Bronchial epithelial cell (primary cell): ENCODE measurements at regions not wholly inside any gene's neighbourhood (a gene's known extent, or its start where the extent isn't known, plus 50 kb on each side); places are given as distances from the start of the nearest gene placed in this dataset.

ENCODE experiments used
- DNase-seq: peaks from one replicate; pipeline ENCODE4 v3.0.0-alpha.2; 2010; ENCODE audit warnings: low read depth
- FAIRE-seq: peaks from 2 replicates; lab custom pipeline; 2011; peaks lifted over from hg19 to GRCh38; lab: Jason Lieb, UNC
- H3K27me3 ChIP-seq: 2 replicates; pipeline ENCODE4 v1.5.1; 2011; ENCODE audit warnings: low read length; ENCODE audit not compliant: control insufficient read depth, insufficient read depth
- H3K36me3 ChIP-seq: 2 replicates; pipeline ENCODE4 v1.5.1; 2011; ENCODE audit warnings: low read length; ENCODE audit not compliant: control insufficient read depth, insufficient read depth
- H3K4me3 ChIP-seq: 2 replicates; pipeline ENCODE4 v1.5.1; 2011; ENCODE audit warnings: mild to moderate bottlenecking, low read depth, low read length, control low read depth
- CTCF ChIP-seq: IDR thresholded peaks from 2 replicates; pipeline ENCODE4 v1.5.1; 2011; ENCODE audit warnings: mild to moderate bottlenecking, moderate library complexity, low read length, control low read depth, inconsistent platforms; ENCODE audit not compliant: insufficient read depth, severe bottlenecking

- FAIRE-seq = no peak
Measured at GRCh38 chr20:48382304-48382703, 445.5 kb downstream of the PREX1 start.

GRCh38 chr20:48381353-48382120, 446.3 kb downstream of the PREX1 start:
- Histone ChIP-seq H3K27me3 (no peaks in the 10 kb centered on the region), H3K4me3 (no peak overlapping the region), H3K36me3 (no peaks in the 10 kb centered on the region)
- no peak for TF ChIP-seq CTCF
- no peak for FAIRE-seq
- no peak for DNase-seq

More at GRCh38 chr20:48382304-48382703, 445.5 kb downstream of the PREX1 start:
- no peaks in the 10 kb centered on the region for H3K36me3 ChIP-seq
- no peak for DNase-seq
- H3K4me3 ChIP-seq = no peak overlapping the region
- TF ChIP-seq CTCF = no peak
- H3K27me3 ChIP-seq = no peaks in the 10 kb centered on the region

GRCh38 chr20:48380661-48381060, 447.1 kb downstream of the PREX1 start:
- no peak for TF ChIP-seq CTCF
- no peak for FAIRE-seq
- Histone ChIP-seq H3K36me3 (no peaks in the 10 kb centered on the region), H3K4me3 (no peak overlapping the region), H3K27me3 (no peaks in the 10 kb centered on the region)
- no peak for DNase-seq

- no peak for DNase-seq
- Histone ChIP-seq H3K27me3 (no peaks in the 10 kb centered on the region), H3K4me3 (no peak overlapping the region), H3K36me3 (no peaks in the 10 kb centered on the region)
- TF ChIP-seq CTCF = no peak
- FAIRE-seq = no peak
Measured at GRCh38 chr20:48378976-48379675, 448.7 kb downstream of the PREX1 start.

GRCh38 chr20:48377940-48378339, 449.9 kb downstream of the PREX1 start:
- no peak for TF ChIP-seq CTCF
- FAIRE-seq (no peak), DNase-seq (no peak)
- no peaks in the 10 kb centered on the region for H3K36me3 ChIP-seq
- no peak overlapping the region for H3K4me3 ChIP-seq
- H3K27me3 ChIP-seq = no peaks in the 10 kb centered on the region
